Loucy (cell line): ENCODE measurements at regions not wholly inside any gene's neighbourhood (a gene's known extent, or its start where the extent isn't known, plus 50 kb on each side); places are given as distances from the start of the nearest gene placed in this dataset.

ENCODE experiments used
- H2AFZ ChIP-seq: fragments of 200-600 bp; sonication (generic); 2 replicates; pipeline ENCODE4 v1.6.0; 2016; ENCODE audit warnings: antibody characterized with exemption, mild to moderate bottlenecking, low read length, moderate library complexity
- H3F3A ChIP-seq: fragments of 200-600 bp; 2 replicates; pipeline ENCODE4 v1.6.0; 2016; ENCODE audit warnings: antibody characterized with exemption, low read depth, mild to moderate bottlenecking
- H3K27me3 ChIP-seq: fragments of 200-600 bp; sonication (generic); 2 replicates; pipeline ENCODE4 v1.6.1; 2014; ENCODE audit warnings: low read length, mild to moderate bottlenecking; ENCODE audit not compliant: insufficient read depth, poor library complexity, severe bottlenecking
- H3K36me3 ChIP-seq: fragments of 200-600 bp; sonication (generic); 2 replicates; pipeline ENCODE4 v1.6.1; 2016; ENCODE audit warnings: low read length; ENCODE audit not compliant: insufficient read depth
- H3K4me1 ChIP-seq: fragments of 200-600 bp; sonication (generic); 2 replicates; pipeline ENCODE4 v1.5.1; 2014; ENCODE audit warnings: low read length, mild to moderate bottlenecking; ENCODE audit not compliant: insufficient read depth, poor library complexity, severe bottlenecking
- H3K4me2 ChIP-seq: fragments of 200-600 bp; sonication (generic); 2 replicates; pipeline ENCODE4 v1.6.0; 2014; ENCODE audit warnings: antibody characterized with exemption, low read length, low read depth, mild to moderate bottlenecking; ENCODE audit not compliant: poor library complexity, severe bottlenecking
- H3K4me3 ChIP-seq: fragments of 200-600 bp; sonication (generic); 2 replicates; pipeline ENCODE4 v1.5.1; 2014; ENCODE audit warnings: low read length, mild to moderate bottlenecking, mixed read lengths; ENCODE audit not compliant: poor library complexity, severe bottlenecking
- H3K79me2 ChIP-seq: fragments of 200-600 bp; sonication (generic); 2 replicates; pipeline ENCODE4 v1.6.1; 2014; ENCODE audit warnings: low read length; ENCODE audit not compliant: insufficient read depth
- H3K9ac ChIP-seq: fragments of 200-600 bp; sonication (generic); 2 replicates; pipeline ENCODE4 v1.6.0; 2014; ENCODE audit warnings: mild to moderate bottlenecking, low read depth, low read length, moderate library complexity; ENCODE audit not compliant: poor library complexity, severe bottlenecking
- H3K9me2 ChIP-seq: fragments of 200-600 bp; sonication (generic); replicated peaks from 2 replicates; pipeline ENCODE4 v1.6.1; 2016; ENCODE audit warnings: low read depth, low read length, mixed read lengths
- H3K9me3 ChIP-seq: fragments of 200-600 bp; sonication (generic); 2 replicates; pipeline ENCODE4 v1.6.1; 2014; ENCODE audit warnings: mild to moderate bottlenecking, antibody characterized with exemption, low read length, low read depth; ENCODE audit not compliant: insufficient read depth
- H4K20me1 ChIP-seq: fragments of 200-600 bp; sonication (generic); 2 replicates; pipeline ENCODE4 v1.6.0; 2014; ENCODE audit warnings: antibody characterized with exemption, low read length, mild to moderate bottlenecking; ENCODE audit not compliant: insufficient read depth, poor library complexity, severe bottlenecking
- EZH2phosphoT487 ChIP-seq: fragments of 200-600 bp; IDR thresholded peaks from 2 replicates; pipeline ENCODE4 v1.6.1; 2018; ENCODE audit warnings: antibody characterized with exemption, mild to moderate bottlenecking, moderate library complexity, borderline replicate concordance
- TF ChIP-seq, protein P1 (sequence below): fragments of 200-600 bp; sonication (generic); conservative IDR thresholded peaks from 2 replicates; pipeline ENCODE4 v1.5.1; 2014; ENCODE audit warnings: mild to moderate bottlenecking, antibody characterized with exemption, low read length

GRCh38 chr11:79507706-79508105, 66.9 kb upstream of the TENM4 start:
- H4K20me1 ChIP-seq, result no peaks in the 10 kb centered on the region
- H3K9me2 ChIP-seq, result no peaks in the 10 kb centered on the region
- H3F3A ChIP-seq, result no peaks in the 10 kb centered on the region
- H3K4me1 ChIP-seq, result no peaks in the 10 kb centered on the region
- H3K36me3 ChIP-seq, result no peaks in the 10 kb centered on the region
- TF ChIP-seq, protein P1, sequence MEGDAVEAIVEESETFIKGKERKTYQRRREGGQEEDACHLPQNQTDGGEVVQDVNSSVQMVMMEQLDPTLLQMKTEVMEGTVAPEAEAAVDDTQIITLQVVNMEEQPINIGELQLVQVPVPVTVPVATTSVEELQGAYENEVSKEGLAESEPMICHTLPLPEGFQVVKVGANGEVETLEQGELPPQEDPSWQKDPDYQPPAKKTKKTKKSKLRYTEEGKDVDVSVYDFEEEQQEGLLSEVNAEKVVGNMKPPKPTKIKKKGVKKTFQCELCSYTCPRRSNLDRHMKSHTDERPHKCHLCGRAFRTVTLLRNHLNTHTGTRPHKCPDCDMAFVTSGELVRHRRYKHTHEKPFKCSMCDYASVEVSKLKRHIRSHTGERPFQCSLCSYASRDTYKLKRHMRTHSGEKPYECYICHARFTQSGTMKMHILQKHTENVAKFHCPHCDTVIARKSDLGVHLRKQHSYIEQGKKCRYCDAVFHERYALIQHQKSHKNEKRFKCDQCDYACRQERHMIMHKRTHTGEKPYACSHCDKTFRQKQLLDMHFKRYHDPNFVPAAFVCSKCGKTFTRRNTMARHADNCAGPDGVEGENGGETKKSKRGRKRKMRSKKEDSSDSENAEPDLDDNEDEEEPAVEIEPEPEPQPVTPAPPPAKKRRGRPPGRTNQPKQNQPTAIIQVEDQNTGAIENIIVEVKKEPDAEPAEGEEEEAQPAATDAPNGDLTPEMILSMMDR, result no peak
- no peak for TF ChIP-seq EZH2phosphoT487
- no peak overlapping the region for H3K4me2 ChIP-seq
- no peaks in the 10 kb centered on the region for H3K9me3 ChIP-seq
- H2AFZ ChIP-seq, result no peak overlapping the region
- H3K9ac ChIP-seq, result no peak overlapping the region
- no peaks in the 10 kb centered on the region for H3K79me2 ChIP-seq
- no peaks in the 10 kb centered on the region for H3K27me3 ChIP-seq
- H3K4me3 ChIP-seq, result no peak overlapping the region

- Histone ChIP-seq H3K9me3 (no peaks in the 10 kb centered on the region), H3K4me3 (no peak overlapping the region), H4K20me1 (no peaks in the 10 kb centered on the region), H3K79me2 (no peaks in the 10 kb centered on the region), H3K4me2 (no peak overlapping the region), H2AFZ (no peak overlapping the region), H3K36me3 (no peaks in the 10 kb centered on the region), H3K27me3 (no peaks in the 10 kb centered on the region), H3K9me2 (no peaks in the 10 kb centered on the region), H3K9ac (no peak overlapping the region), H3K4me1 (no peaks in the 10 kb centered on the region), H3F3A (no peaks in the 10 kb centered on the region)
- TF ChIP-seq EZH2phosphoT487, result no peak
- TF ChIP-seq, protein P1, result no peak
Observed at GRCh38 chr11:79506734-79507344, 66.0 kb upstream of the TENM4 start.

GRCh38 chr11:79506124-79506523, 65.3 kb upstream of the TENM4 start:
- no peaks in the 10 kb centered on the region for H3K79me2 ChIP-seq
- no peaks in the 10 kb centered on the region for H3K36me3 ChIP-seq
- no peak overlapping the region for H3K9ac ChIP-seq
- H3K9me3 ChIP-seq, result no peaks in the 10 kb centered on the region; the same call in 1 of the 2 replicates
- no peaks in the 10 kb centered on the region for H3F3A ChIP-seq
- H3K4me2 ChIP-seq, result no peak overlapping the region
- no peaks in the 10 kb centered on the region for H3K4me1 ChIP-seq
- H3K27me3 ChIP-seq, result no peaks in the 10 kb centered on the region
- no peak overlapping the region for H3K4me3 ChIP-seq
- TF ChIP-seq, protein P1, result no peak
- no peak for TF ChIP-seq EZH2phosphoT487
- H4K20me1 ChIP-seq, result no peaks in the 10 kb centered on the region
- H2AFZ ChIP-seq, result no peak overlapping the region
- no peaks in the 10 kb centered on the region for H3K9me2 ChIP-seq
